GM13976 (cell line): ENCODE measurements at regions not wholly inside any gene's neighbourhood (a gene's known extent, or its start where the extent isn't known, plus 50 kb on each side); places are given as distances from the start of the nearest gene placed in this dataset.

Source experiments
- DNase-seq: peaks from one replicate; pipeline ENCODE4 v3.0.0; 2012; ENCODE audit warnings: low spot score
- in situ Hi-C: fragments of 300-500 bp; cut with MboI; formaldehyde crosslinking; loops from one replicate; pipeline ENCODE4 v1.12.0; 2022; ENCODE audit warnings: low sequenced_read_pairs, mixed read lengths, inconsistent platforms; ENCODE audit not compliant: unreplicated experiment
- TF ChIP-seq, protein P1 (sequence below): IDR thresholded peaks from 2 replicates; pipeline ENCODE4 v1.5.1; 2012; ENCODE audit warnings: borderline replicate concordance, mild to moderate bottlenecking; ENCODE audit not compliant: insufficient read depth; ENCODE audit errors: extremely low read depth, missing control alignments, control extremely low read depth

- no peak for DNase-seq
- in situ Hi-C loops, result no loop called here
- TF ChIP-seq, protein P1, sequence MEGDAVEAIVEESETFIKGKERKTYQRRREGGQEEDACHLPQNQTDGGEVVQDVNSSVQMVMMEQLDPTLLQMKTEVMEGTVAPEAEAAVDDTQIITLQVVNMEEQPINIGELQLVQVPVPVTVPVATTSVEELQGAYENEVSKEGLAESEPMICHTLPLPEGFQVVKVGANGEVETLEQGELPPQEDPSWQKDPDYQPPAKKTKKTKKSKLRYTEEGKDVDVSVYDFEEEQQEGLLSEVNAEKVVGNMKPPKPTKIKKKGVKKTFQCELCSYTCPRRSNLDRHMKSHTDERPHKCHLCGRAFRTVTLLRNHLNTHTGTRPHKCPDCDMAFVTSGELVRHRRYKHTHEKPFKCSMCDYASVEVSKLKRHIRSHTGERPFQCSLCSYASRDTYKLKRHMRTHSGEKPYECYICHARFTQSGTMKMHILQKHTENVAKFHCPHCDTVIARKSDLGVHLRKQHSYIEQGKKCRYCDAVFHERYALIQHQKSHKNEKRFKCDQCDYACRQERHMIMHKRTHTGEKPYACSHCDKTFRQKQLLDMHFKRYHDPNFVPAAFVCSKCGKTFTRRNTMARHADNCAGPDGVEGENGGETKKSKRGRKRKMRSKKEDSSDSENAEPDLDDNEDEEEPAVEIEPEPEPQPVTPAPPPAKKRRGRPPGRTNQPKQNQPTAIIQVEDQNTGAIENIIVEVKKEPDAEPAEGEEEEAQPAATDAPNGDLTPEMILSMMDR, result no peak
These were observed 572.9 kb upstream of the SOX9 start for GRCh38 chr17:71547904-71548303.

- TF ChIP-seq, protein P1, result no peak
- no peak for DNase-seq
- in situ Hi-C loops, result no loop called here
These were observed 572.2 kb upstream of the SOX9 start for GRCh38 chr17:71548540-71549190.

DNA sequence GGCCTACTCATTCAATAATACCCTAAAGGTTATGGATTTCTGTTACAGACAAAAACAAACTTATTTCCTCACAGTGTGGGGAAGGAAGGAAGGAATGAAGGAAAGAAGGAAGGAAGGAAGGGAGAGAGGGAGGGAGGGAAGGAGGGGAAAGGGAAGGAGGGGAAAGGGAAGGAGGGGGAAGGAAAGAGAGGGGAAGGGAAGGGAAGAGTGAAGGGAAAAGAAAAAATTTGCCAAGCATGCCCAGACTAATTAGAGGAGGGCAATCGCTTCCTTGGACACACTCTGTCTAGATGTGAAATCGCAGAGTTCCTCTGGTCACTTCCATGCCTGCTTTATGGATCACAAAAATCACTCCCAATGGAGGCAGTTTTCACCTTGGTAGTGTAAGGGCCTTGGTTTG lies 570.1 kb upstream of the SOX9 start:
- in situ Hi-C loops, result no loop called here
- TF ChIP-seq, protein P1, result no peak
- no peak for DNase-seq

DNA sequence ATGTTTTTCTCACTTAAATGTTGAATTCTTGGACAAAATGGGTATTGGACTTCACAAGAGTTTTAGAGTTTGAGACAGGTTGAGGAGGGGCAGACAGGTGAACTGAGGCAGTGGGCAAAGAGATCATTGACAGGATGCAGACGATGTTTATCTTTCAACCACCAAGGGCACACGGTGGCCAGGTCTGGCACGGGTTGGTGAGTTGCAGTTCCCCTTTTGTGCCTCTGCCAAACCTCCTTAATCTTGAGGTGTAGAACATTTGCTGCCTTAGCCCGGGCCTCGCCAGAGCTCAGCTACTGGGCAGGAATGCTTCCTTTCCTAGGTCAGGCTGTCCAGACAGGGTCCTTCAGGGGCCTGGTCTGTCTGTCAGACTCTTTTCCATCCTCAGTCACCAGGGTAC lies 567.4 kb upstream of the SOX9 start:
- no peak for DNase-seq
- in situ Hi-C loops, result no loop called here
- TF ChIP-seq, protein P1, result no peak

- TF ChIP-seq, protein P1, result no peak
- in situ Hi-C loops, result no loop called here
- DNase-seq, result no peak
These were observed 561.9 kb upstream of the SOX9 start for GRCh38 chr17:71558901-71559300.

DNA sequence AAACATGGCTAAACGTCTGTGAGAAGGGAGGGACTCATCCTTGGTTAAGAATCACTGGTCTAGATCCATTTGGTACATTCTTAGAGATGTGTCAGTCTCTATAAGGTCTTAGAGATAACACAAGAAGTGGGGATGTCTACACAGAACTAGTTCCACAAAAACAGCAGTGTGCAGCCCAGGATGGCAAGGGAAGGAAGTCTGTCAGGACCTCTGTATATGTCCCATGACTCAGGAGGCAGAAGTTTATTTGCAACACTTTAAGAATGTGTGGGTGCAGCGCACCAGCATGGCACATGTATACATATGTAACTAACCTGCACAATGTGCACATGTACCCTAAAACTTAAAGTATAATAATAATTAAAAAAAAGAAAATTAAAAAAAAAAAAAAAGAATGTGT lies 548.5 kb upstream of the SOX9 start:
- in situ Hi-C loops, result no loop called here
- TF ChIP-seq, protein P1, result no peak
- DNase-seq, result no peak
